ENCODE measurements at regions not wholly inside any gene's neighbourhood (a gene's known extent, or its start where the extent isn't known, plus 50 kb on each side); places are given as distances from the start of the nearest gene placed in this dataset.

GRCh38 chr9:103139891-103140290 lies 144.8 kb downstream of the CYLC2 start:
- DNase-seq (ENCODE audit: low read depth, low spot score): no peak
- in situ Hi-C loops (cut with HindIII; ENCODE audit: low sequenced_read_pairs): no loop called here
- TF ChIP-seq, protein P1, sequence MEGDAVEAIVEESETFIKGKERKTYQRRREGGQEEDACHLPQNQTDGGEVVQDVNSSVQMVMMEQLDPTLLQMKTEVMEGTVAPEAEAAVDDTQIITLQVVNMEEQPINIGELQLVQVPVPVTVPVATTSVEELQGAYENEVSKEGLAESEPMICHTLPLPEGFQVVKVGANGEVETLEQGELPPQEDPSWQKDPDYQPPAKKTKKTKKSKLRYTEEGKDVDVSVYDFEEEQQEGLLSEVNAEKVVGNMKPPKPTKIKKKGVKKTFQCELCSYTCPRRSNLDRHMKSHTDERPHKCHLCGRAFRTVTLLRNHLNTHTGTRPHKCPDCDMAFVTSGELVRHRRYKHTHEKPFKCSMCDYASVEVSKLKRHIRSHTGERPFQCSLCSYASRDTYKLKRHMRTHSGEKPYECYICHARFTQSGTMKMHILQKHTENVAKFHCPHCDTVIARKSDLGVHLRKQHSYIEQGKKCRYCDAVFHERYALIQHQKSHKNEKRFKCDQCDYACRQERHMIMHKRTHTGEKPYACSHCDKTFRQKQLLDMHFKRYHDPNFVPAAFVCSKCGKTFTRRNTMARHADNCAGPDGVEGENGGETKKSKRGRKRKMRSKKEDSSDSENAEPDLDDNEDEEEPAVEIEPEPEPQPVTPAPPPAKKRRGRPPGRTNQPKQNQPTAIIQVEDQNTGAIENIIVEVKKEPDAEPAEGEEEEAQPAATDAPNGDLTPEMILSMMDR (IDR thresholded peaks at IDR 0.05; ENCODE audit: low read depth, low read length): no peak
- no peak overlapping the region for H3K4me3 ChIP-seq (ENCODE audit: low read depth, low read length)

- TF ChIP-seq, protein P1 (IDR thresholded peaks at IDR 0.05; ENCODE audit: low read depth, low read length): no peak
- H3K4me3 ChIP-seq (ENCODE audit: low read depth, low read length): no peak overlapping the region
- DNase-seq (ENCODE audit: low read depth, low spot score): no peak
- in situ Hi-C loops (cut with HindIII; ENCODE audit: low sequenced_read_pairs): no loop called here
Measured at GRCh38 chr9:103152473-103152872, 157.3 kb downstream of the CYLC2 start.

DNA sequence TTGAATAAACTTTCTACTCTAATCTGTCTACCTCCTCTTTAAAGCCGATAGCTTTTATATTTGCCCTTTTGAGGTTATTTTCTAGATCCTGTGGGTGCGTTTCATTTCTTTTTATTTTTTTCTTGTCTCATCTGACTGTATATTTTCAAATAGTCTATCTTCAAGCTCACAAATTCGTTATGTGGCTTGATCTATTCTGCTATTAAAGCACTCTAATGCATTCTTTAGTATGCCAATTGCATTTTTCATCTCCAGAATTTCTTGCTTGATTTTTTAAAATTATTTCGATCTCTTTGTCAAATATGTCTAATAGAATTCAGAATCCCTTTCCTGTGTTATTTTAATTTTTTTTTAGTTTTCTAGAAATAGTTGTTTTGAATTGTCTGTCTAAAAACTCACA lies 172.4 kb downstream of the CYLC2 start:
- DNase-seq (ENCODE audit: low read depth, low spot score): no peak
- in situ Hi-C loops (cut with HindIII; ENCODE audit: low sequenced_read_pairs): no loop called here
- no peak overlapping the region for H3K4me3 ChIP-seq (ENCODE audit: low read depth, low read length)
- TF ChIP-seq, protein P1 (IDR thresholded peaks at IDR 0.05; ENCODE audit: low read depth, low read length): no peak

DNA sequence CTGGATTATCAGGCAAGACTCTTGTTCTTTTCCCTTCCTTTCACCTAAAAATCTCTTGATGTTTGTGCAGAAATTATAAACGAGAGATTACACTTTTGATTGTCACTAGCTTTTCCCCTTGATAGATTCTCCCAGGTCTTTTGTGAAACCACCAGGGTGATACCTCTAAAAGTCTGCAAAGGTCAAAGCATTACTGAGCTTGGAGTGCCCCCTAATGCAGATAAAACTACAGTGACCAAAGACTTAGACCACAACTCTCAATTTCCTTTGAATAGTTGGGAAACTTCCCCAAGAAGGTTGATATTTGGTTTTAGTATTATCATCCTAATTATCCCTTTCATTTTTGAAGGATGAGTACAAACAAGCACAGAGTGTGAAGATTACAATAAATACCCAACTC lies 173.1 kb downstream of the CYLC2 start:
- in situ Hi-C loops (cut with HindIII; ENCODE audit: low sequenced_read_pairs): no loop called here
- DNase-seq (ENCODE audit: low read depth, low spot score): no peak
- TF ChIP-seq, protein P1 (IDR thresholded peaks at IDR 0.05; ENCODE audit: low read depth, low read length): no peak
- H3K4me3 ChIP-seq (ENCODE audit: low read depth, low read length): no peak overlapping the region

- no peak for DNase-seq (ENCODE audit: low read depth, low spot score)
Measured at GRCh38 chr9:103169798-103170197, 174.7 kb downstream of the CYLC2 start.

DNA sequence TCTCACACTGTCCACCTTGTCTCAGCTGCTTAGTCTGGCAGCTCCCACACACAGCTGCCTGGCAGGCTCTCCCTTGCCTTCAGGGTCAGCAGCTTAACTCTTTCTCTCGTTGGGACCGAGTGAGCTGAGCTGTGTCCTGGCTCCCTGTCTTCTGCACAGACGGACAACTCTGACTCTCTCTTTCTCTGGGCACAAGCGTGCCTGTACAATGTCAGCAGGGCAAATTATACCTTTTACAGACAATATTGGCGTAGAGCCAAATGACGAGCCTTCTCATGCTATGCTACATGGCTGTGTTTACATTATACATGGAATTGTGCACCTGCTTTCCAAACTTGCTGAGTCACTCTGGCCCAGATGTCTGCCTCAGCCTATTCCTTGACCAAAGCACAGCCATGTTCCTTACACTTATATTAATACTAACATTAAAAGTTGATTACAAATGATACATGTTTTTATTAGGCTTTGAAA lies 188.6 kb downstream of the CYLC2 start:
- no peak for DNase-seq (ENCODE audit: low read depth, low spot score)
- no peak overlapping the region for H3K4me3 ChIP-seq (ENCODE audit: low read depth, low read length)
- TF ChIP-seq, protein P1 (IDR thresholded peaks at IDR 0.05; ENCODE audit: low read depth, low read length): no peak
- in situ Hi-C loops (cut with HindIII; ENCODE audit: low sequenced_read_pairs): no loop called here

More at GRCh38 chr9:103169798-103170197, 174.7 kb downstream of the CYLC2 start:
- H3K4me3 ChIP-seq (ENCODE audit: low read depth, low read length): no peak overlapping the region
- in situ Hi-C loops (cut with HindIII; ENCODE audit: low sequenced_read_pairs): no loop called here
- TF ChIP-seq, protein P1 (IDR thresholded peaks at IDR 0.05; ENCODE audit: low read depth, low read length): no peak

- TF ChIP-seq, protein P1 (IDR thresholded peaks at IDR 0.05; ENCODE audit: low read depth, low read length): no peak
- no peak overlapping the region for H3K4me3 ChIP-seq (ENCODE audit: low read depth, low read length)
- no peak for DNase-seq (ENCODE audit: low read depth, low spot score)
- in situ Hi-C loops (cut with HindIII; ENCODE audit: low sequenced_read_pairs): no loop called here
Measured at GRCh38 chr9:103186959-103187358, 191.8 kb downstream of the CYLC2 start.

Data from astrocyte of the spinal cord (primary cell).